HepG2 (cell line): ENCODE measurements at regions not wholly inside any gene's neighbourhood (a gene's known extent, or its start where the extent isn't known, plus 50 kb on each side); places are given as distances from the start of the nearest gene placed in this dataset.

ENCODE experiments used
- ATAC-seq: fragments of 200-7000 bp; cut with Tn5 transposase; 3 replicates; pipeline ENCODE4 v1.9.1; 2020; ENCODE audit warnings: mild to moderate bottlenecking, moderate library complexity
- BruUV-seq: library from RNA; stranded (reverse); fragments of 400-500 nt; replicated peaks from 2 replicates; lab custom pipeline; 2021; lab: Mats Ljungman, UMichigan
- CTCF ChIA-PET: fragments of 300-600 bp; formaldehyde crosslinking; extraction: SDS; loops from one replicate; lab custom pipeline; 2021; ENCODE audit warnings: low total read pairs, inconsistent platforms, low intra/inter-chr PET ratio; lab: Yijun Ruan, JAX
- POLR2A ChIA-PET: fragments of 350-600 bp; sonication (Branson Sonifier 250); formaldehyde crosslinking; loops from one replicate; lab custom pipeline; 2020; ENCODE audit warnings: antibody characterized with exemption, inconsistent platforms; lab: Yijun Ruan, JAX
- DNase-seq: peaks from one replicate; pipeline ENCODE4 v3.0.0-alpha.2; 2015; ENCODE audit warnings: low spot score
- FAIRE-seq: peaks from 3 replicates; lab custom pipeline; 2011; peaks lifted over from hg19 to GRCh38; lab: Jason Lieb, UNC
- H2AFZ ChIP-seq: one replicate; pipeline ENCODE4 v1.6.1; 2011; ENCODE audit warnings: low read length, inconsistent platforms
- H3K27ac ChIP-seq: fragments of 300-600 bp; 3 replicates; pipeline ENCODE4 v1.8.0; 2011; ENCODE audit warnings: mixed run types, mild to moderate bottlenecking, mixed read lengths, low read length, inconsistent platforms; ENCODE audit not compliant: insufficient read depth; ENCODE audit errors: extremely low read length
- H3K27me3 ChIP-seq, 2 experiments: fragments of 200-600 bp in 1 of 2; 2 replicates in 1 of 2; 3 replicates in 1 of 2; pipeline versions ENCODE4 v1.6.0 to v1.8.0; 2011; ENCODE audit warnings: low read length in 2 of 2, mild to moderate bottlenecking in 2 of 2, moderate library complexity in 2 of 2, inconsistent platforms in 1 of 2; ENCODE audit not compliant: insufficient read depth in 2 of 2, control insufficient read depth in 1 of 2
- H3K36me3 ChIP-seq, 2 experiments: fragments of 200-600 bp in 1 of 2; replicated peaks in 1 of 2; 2 replicates in 1 of 2; 3 replicates in 1 of 2; pipeline versions ENCODE4 v1.5.1 to v1.8.0; 2011; ENCODE audit warnings: low read length in 2 of 2, inconsistent platforms in 1 of 2; ENCODE audit not compliant: insufficient read depth in 2 of 2, control insufficient read depth in 1 of 2
- H3K4me1 ChIP-seq: 2 replicates; pipeline ENCODE4 v1.5.1; 2012; ENCODE audit warnings: low read length, inconsistent platforms; ENCODE audit not compliant: insufficient read depth
- H3K4me2 ChIP-seq: 2 replicates; pipeline ENCODE4 v1.6.0; 2011; ENCODE audit warnings: low read depth, low read length, inconsistent platforms
- H3K4me3 ChIP-seq, 3 experiments: fragments of 200-600 bp in 1 of 3; sonication (generic), shearing (Covaris generic) in 1 of 3; replicated peaks in 1 of 3; 2 replicates each; pipeline ENCODE4 v1.5.1; 2011 to 2016; ENCODE audit warnings: low read length in 3 of 3, inconsistent platforms in 2 of 3, low read depth in 2 of 3, mild to moderate bottlenecking in 2 of 3, control low read depth in 1 of 3, mixed read lengths in 1 of 3; ENCODE audit not compliant: insufficient read depth in 1 of 3
- H3K79me2 ChIP-seq: one replicate; pipeline ENCODE4 v1.6.1; 2011; ENCODE audit warnings: low read length, inconsistent platforms; ENCODE audit not compliant: insufficient read depth
- H3K9ac ChIP-seq: 2 replicates; pipeline ENCODE4 v1.6.0; 2011; ENCODE audit warnings: mild to moderate bottlenecking, low read depth, low read length, inconsistent platforms; ENCODE audit not compliant: insufficient read depth
- H3K9me3 ChIP-seq: 2 replicates; pipeline ENCODE4 v1.5.1; 2012; ENCODE audit warnings: mild to moderate bottlenecking, low read length
- H4K20me1 ChIP-seq: 2 replicates; pipeline ENCODE4 v1.6.0; 2011; ENCODE audit warnings: inconsistent platforms, mild to moderate bottlenecking, low read length, moderate library complexity; ENCODE audit not compliant: insufficient read depth
- AGO2 ChIP-seq: fragments of 200-400 bp; formaldehyde crosslinking; optimal IDR thresholded peaks from 2 replicates; pipeline ENCODE3; 2017; ENCODE audit warnings: mild to moderate bottlenecking, low read depth, low read length, moderate library complexity
- KAT2B ChIP-seq: fragments of 150-350 bp; IDR thresholded peaks from 2 replicates; pipeline ENCODE4 v1.6.1; 2014; ENCODE audit warnings: low read depth, low read length, borderline replicate concordance
- KLF16 ChIP-seq, 2 experiments: sonication (generic) in 1 of 2; formaldehyde crosslinking in 1 of 2; IDR thresholded peaks; 2 replicates each; pipeline versions ENCODE4 v1.6.1 to v1.8.0; 2016 to 2023; ENCODE audit warnings: missing genetic modification reagents in 2 of 2, missing compliant biosample characterization in 1 of 2
- RBM22 ChIP-seq: fragments of 200-400 bp; formaldehyde crosslinking; optimal IDR thresholded peaks from 2 replicates; pipeline ENCODE3; 2017; ENCODE audit warnings: mild to moderate bottlenecking, low read length, moderate library complexity
- RELA ChIP-seq: sonication (generic); formaldehyde crosslinking; IDR thresholded peaks from 2 replicates; pipeline ENCODE4 v1.4.0; 2020; ENCODE audit warnings: missing genetic modification reagents
- ZNF33A ChIP-seq: sonication (generic); formaldehyde crosslinking; IDR thresholded peaks from 2 replicates; pipeline ENCODE4 v1.5.1; 2020; ENCODE audit warnings: missing genetic modification reagents, mild to moderate bottlenecking, moderate library complexity, borderline replicate concordance
- ZNF607 ChIP-seq: sonication (generic); formaldehyde crosslinking; IDR thresholded peaks from 2 replicates; pipeline ENCODE4 v1.5.1; 2020; ENCODE audit warnings: missing genetic modification reagents, mild to moderate bottlenecking, borderline replicate concordance
- WGBS: methylation state at CpG from one replicate; pipeline ENCODE4 v1.1.6; 2017; ENCODE audit warnings: low lambda C conversion rate; 5-methylcytosine and 5-hydroxymethylcytosine counted together
- in situ Hi-C: cut with HindIII; loops from 2 replicates; pipeline ENCODE4 v1.10.0; 2017; ENCODE audit warnings: low pct_unique_long_range_greater_than_20kb; ENCODE audit not compliant: extremely low pct_ligation_motif_present
- intact Hi-C: fragments of 100-400 bp; cut with micrococcal nuclease; formaldehyde crosslinking; loops from one replicate; pipeline ENCODE4 v1.10.0; 2022; ENCODE audit not compliant: unreplicated experiment
- TF ChIP-seq, protein P1 (sequence below): sonication (generic); formaldehyde crosslinking; conservative IDR thresholded peaks from 2 replicates; pipeline ENCODE4 v1.8.0; 2022; ENCODE audit warnings: missing genetic modification reagents
- TF ChIP-seq, protein P2 (sequence below): sonication (generic); formaldehyde crosslinking; IDR thresholded peaks from 2 replicates; pipeline ENCODE4 v1.8.1; 2022; ENCODE audit warnings: mild to moderate bottlenecking, missing genetic modification reagents
- TF ChIP-seq, protein P3 (sequence below): sonication (generic); formaldehyde crosslinking; IDR thresholded peaks from 2 replicates; pipeline ENCODE4 v1.4.0; 2020; ENCODE audit warnings: missing genetic modification reagents, borderline replicate concordance

DNA sequence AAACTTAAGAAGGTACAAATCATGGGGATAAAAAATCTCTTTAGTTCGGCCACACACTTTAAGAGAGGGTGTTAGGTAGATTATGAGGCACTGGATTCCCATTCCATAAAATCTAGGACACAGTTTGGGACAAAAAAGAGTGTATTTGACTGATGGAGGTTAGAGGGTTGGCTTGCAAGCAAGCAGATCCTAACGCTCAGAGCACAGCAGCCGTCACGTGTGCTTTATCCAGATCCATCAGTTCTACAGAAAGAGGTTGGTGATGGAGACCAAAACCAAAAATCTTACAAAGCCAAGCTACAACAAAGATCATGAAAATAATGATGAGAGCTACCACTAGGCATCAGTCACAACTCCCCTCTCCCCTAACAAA, 549.4 kb downstream of the TNS3 start:
- H3K36me3 ChIP-seq, result no peaks in the 10 kb centered on the region
- ATAC-seq (no peak), DNase-seq (no peak), FAIRE-seq (no peak)
- H3K9ac ChIP-seq, result no peak overlapping the region
- H3K4me3 ChIP-seq, result no peak overlapping the region
- no TSS peak for BruUV-seq
- H4K20me1 ChIP-seq, result no peaks in the 10 kb centered on the region
- peaks cover 0 to 10% of the 10 kb centered on the region in 2 experiments; a peak in 3 of 5 replicates for H3K27me3 ChIP-seq
- no peak overlapping the region for H2AFZ ChIP-seq
- no peaks in the 10 kb centered on the region for H3K79me2 ChIP-seq
- in situ Hi-C loops, result no loop called here
- no peak for TF ChIP-seq KAT2B
- no peak overlapping the region for H3K27ac ChIP-seq
- intact Hi-C loops, result no loop called here
- H3K9me3 ChIP-seq, result no peaks in the 10 kb centered on the region
- H3K4me1 ChIP-seq, result no peaks in the 10 kb centered on the region
- 6% methylated on average over 4 of the region's 4 CpGs for WGBS
- POLR2A ChIA-PET, result no interaction called here
- H3K4me2 ChIP-seq, result no peak overlapping the region
- CTCF ChIA-PET, result no interaction called here

DNA sequence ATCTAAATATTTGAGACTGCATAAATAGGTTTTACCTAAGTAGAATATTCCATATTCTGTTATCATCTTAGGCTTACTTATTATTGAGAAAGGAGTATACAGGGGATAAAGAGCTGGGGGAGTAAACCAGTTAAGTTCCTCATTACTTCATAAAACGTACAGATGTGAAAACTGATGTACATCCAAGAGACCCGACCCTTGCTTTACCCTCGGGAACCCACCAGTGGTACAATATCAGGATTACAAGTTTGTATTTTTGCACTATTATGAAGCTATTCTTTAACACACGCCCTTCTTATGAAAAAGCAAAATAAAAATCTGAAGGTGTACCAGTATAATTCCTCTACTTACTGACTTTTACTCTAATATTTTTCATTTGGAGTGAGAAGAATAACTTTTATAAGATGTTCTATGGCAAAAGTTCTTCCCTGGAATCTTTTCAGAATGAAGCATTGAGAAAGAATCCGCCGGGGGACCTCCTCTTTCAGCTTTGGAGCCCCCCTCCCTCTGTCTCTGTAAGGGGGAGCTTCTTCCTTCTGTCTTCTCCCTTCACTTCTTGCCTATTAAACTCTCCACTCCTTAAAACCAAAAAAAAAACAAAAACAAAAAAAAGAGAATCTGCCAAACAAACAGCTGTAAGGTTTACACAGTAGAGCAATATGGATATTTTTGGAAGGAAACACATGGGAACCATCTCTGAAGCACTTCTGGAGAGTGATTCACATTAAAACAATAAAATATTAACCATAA, 550.0 kb downstream of the TNS3 start:
- no peaks in the 10 kb centered on the region for H3K4me1 ChIP-seq
- H3K79me2 ChIP-seq, result no peaks in the 10 kb centered on the region
- intact Hi-C loops, result no loop called here
- POLR2A ChIA-PET, result no interaction called here
- H3K27ac ChIP-seq, result no peak overlapping the region
- H4K20me1 ChIP-seq, result no peaks in the 10 kb centered on the region
- H3K4me2 ChIP-seq, result no peak overlapping the region
- H3K4me3 ChIP-seq, result no peak overlapping the region
- WGBS, result 18% methylated on average over 6 of the region's 6 CpGs
- DNase-seq (no peak), ATAC-seq (no peak), FAIRE-seq (no peak)
- CTCF ChIA-PET, result no interaction called here
- peaks cover 0 to 10% of the 10 kb centered on the region in 2 experiments; a peak in 3 of 5 replicates for H3K27me3 ChIP-seq
- H2AFZ ChIP-seq, result no peak overlapping the region
- no peaks in the 10 kb centered on the region for H3K36me3 ChIP-seq
- no TSS peak for BruUV-seq
- in situ Hi-C loops, result no loop called here
- H3K9me3 ChIP-seq, result no peaks in the 10 kb centered on the region
- H3K9ac ChIP-seq, result no peak overlapping the region
- no peak for TF ChIP-seq RELA (CRISPR knock-in tag)
- TF ChIP-seq ZNF607 (CRISPR knock-in tag), result no peak
- no peak for TF ChIP-seq RBM22
- TF ChIP-seq AGO2, result no peak
- TF ChIP-seq, protein P1, sequence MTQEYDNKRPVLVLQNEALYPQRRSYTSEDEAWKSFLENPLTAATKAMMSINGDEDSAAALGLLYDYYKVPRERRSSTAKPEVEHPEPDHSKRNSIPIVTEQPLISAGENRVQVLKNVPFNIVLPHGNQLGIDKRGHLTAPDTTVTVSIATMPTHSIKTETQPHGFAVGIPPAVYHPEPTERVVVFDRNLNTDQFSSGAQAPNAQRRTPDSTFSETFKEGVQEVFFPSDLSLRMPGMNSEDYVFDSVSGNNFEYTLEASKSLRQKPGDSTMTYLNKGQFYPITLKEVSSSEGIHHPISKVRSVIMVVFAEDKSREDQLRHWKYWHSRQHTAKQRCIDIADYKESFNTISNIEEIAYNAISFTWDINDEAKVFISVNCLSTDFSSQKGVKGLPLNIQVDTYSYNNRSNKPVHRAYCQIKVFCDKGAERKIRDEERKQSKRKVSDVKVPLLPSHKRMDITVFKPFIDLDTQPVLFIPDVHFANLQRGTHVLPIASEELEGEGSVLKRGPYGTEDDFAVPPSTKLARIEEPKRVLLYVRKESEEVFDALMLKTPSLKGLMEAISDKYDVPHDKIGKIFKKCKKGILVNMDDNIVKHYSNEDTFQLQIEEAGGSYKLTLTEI (CRISPR knock-in tag), result no peak
- TF ChIP-seq KLF16 (CRISPR knock-in tag; IDR thresholded peaks at IDR 0.05), result no peak
- TF ChIP-seq, protein P2, sequence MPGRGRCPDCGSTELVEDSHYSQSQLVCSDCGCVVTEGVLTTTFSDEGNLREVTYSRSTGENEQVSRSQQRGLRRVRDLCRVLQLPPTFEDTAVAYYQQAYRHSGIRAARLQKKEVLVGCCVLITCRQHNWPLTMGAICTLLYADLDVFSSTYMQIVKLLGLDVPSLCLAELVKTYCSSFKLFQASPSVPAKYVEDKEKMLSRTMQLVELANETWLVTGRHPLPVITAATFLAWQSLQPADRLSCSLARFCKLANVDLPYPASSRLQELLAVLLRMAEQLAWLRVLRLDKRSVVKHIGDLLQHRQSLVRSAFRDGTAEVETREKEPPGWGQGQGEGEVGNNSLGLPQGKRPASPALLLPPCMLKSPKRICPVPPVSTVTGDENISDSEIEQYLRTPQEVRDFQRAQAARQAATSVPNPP (CRISPR knock-in tag), result no peak
- TF ChIP-seq, protein P3, sequence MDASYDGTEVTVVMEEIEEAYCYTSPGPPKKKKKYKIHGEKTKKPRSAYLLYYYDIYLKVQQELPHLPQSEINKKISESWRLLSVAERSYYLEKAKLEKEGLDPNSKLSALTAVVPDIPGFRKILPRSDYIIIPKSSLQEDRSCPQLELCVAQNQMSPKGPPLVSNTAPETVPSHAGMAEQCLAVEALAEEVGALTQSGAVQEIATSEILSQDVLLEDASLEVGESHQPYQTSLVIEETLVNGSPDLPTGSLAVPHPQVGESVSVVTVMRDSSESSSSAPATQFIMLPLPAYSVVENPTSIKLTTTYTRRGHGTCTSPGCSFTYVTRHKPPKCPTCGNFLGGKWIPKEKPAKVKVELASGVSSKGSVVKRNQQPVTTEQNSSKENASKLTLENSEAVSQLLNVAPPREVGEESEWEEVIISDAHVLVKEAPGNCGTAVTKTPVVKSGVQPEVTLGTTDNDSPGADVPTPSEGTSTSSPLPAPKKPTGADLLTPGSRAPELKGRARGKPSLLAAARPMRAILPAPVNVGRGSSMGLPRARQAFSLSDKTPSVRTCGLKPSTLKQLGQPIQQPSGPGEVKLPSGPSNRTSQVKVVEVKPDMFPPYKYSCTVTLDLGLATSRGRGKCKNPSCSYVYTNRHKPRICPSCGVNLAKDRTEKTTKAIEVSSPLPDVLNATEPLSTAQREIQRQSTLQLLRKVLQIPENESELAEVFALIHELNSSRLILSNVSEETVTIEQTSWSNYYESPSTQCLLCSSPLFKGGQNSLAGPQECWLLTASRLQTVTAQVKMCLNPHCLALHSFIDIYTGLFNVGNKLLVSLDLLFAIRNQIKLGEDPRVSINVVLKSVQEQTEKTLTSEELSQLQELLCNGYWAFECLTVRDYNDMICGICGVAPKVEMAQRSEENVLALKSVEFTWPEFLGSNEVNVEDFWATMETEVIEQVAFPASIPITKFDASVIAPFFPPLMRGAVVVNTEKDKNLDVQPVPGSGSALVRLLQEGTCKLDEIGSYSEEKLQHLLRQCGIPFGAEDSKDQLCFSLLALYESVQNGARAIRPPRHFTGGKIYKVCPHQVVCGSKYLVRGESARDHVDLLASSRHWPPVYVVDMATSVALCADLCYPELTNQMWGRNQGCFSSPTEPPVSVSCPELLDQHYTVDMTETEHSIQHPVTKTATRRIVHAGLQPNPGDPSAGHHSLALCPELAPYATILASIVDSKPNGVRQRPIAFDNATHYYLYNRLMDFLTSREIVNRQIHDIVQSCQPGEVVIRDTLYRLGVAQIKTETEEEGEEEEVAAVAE (CRISPR knock-in tag), result no peak
- no peak for TF ChIP-seq ZNF33A
